ENCODE measurements at regions not wholly inside any gene's neighbourhood (a gene's known extent, or its start where the extent isn't known, plus 50 kb on each side); places are given as distances from the start of the nearest gene placed in this dataset.

DNA sequence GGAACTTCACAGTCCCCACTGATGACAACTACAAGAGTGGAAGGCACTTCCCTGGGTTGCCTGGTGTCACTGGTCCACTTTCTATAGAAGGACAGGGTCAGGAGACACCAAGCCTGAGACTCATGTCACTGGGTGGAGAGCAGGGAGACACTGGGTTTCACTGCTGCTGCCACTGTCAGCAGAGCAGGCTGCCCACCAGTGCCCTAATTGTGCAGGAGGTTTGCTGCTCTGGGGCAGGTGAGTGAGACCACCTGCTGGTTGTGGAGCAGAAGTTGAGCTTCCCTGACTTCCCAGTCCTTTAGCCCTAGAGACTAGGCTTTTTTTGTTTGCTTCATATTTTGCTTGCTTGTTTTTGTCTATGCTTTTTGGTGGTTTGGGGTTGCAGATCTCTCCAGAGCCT is 528.4 kb upstream of the RGMA start:
- DNase-seq (ENCODE audit: extremely low spot score, unreplicated experiment): no peak
- H3K36me3 Mint-ChIP-seq: no peaks in the 10 kb centered on the region
- peaks cover 9% of the 10 kb centered on the region for H3K4me1 Mint-ChIP-seq (ENCODE audit: unreplicated experiment)
- no peak overlapping the region for H3K4me3 Mint-ChIP-seq
- peaks cover 7% of the 10 kb centered on the region for H3K27me3 Mint-ChIP-seq
- TF ChIP-seq, protein P1, sequence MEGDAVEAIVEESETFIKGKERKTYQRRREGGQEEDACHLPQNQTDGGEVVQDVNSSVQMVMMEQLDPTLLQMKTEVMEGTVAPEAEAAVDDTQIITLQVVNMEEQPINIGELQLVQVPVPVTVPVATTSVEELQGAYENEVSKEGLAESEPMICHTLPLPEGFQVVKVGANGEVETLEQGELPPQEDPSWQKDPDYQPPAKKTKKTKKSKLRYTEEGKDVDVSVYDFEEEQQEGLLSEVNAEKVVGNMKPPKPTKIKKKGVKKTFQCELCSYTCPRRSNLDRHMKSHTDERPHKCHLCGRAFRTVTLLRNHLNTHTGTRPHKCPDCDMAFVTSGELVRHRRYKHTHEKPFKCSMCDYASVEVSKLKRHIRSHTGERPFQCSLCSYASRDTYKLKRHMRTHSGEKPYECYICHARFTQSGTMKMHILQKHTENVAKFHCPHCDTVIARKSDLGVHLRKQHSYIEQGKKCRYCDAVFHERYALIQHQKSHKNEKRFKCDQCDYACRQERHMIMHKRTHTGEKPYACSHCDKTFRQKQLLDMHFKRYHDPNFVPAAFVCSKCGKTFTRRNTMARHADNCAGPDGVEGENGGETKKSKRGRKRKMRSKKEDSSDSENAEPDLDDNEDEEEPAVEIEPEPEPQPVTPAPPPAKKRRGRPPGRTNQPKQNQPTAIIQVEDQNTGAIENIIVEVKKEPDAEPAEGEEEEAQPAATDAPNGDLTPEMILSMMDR (conservative IDR thresholded peaks at IDR 0.05): no peak
- no peak overlapping the region for H3K27ac Mint-ChIP-seq
- peaks cover 5% of the 10 kb centered on the region for H3K9me3 Mint-ChIP-seq

DNA sequence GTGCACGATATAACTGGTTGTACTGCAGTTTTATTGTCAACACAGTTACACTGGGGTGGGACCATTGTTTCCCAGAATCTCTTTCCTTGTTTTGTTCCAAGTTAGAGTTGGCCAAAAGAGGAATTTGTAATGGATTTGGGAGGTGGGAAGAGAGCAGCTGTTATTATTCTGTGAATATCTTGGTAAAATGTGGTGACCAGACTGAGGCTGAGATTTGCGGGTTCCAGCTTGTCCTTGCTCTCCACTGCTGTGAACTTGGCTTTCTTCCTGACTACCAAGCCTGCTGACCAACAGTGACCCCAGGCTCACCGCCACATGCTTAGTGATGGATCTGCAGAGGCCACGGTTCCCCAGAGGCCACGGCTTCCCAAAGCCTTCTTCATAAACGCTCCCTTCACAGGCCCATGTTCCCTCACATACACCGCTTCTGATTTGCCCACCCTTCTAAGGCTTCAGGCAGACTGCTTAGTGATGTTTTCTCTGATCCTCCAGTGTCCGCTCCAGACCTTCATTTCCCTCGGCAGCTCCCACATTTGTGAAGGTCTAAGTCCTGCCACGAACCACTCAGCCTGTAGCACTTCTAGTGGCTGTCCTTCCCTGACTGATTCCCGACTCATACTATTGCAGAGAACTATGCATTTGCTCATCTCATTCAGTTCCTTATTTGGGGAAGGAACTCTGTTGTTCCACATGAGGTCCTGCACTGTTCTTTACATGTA is 525.5 kb upstream of the RGMA start:
- TF ChIP-seq, protein P1 (conservative IDR thresholded peaks at IDR 0.05): no peak
- H3K27ac Mint-ChIP-seq: no peak overlapping the region

DNA sequence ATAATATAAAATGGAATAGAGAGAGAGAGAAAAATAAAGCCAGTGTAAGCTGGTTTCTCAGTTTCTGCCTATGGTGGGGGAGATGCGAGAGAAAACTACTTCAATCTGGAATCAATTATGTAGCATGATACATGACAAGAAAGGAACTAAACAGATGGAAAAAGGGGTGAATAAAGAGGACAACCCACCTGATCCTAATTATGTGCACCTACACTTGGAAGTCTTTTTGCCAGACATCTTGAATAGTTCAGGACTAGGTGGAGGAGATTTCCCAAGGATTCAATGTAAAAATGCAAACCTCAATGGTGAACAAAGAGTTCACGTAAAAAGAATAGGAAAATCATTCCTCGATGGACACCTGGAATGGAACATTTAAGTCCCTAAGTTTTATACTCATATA is 524.4 kb upstream of the RGMA start:
- no peak overlapping the region for H3K27ac Mint-ChIP-seq
- H3K4me1 Mint-ChIP-seq (ENCODE audit: unreplicated experiment): peaks cover 9% of the 10 kb centered on the region
- peaks cover 7% of the 10 kb centered on the region for H3K27me3 Mint-ChIP-seq
- no peak for DNase-seq (ENCODE audit: extremely low spot score, unreplicated experiment)
- peaks cover 3% of the 10 kb centered on the region for H3K36me3 Mint-ChIP-seq
- H3K9me3 Mint-ChIP-seq: peaks cover 15% of the 10 kb centered on the region
- TF ChIP-seq, protein P1 (conservative IDR thresholded peaks at IDR 0.05): no peak
- H3K4me3 Mint-ChIP-seq: no peak overlapping the region

More for the DNA sequence above, 525.5 kb upstream of the RGMA start:
- Mint-ChIP-seq H3K27me3 (peaks cover 7% of the 10 kb centered on the region), H3K4me1 (ENCODE audit: unreplicated experiment) (peaks cover 9% of the 10 kb centered on the region), H3K9me3 (peaks cover 15% of the 10 kb centered on the region), H3K4me3 (no peak overlapping the region), H3K36me3 (peaks cover 3% of the 10 kb centered on the region)
- DNase-seq (ENCODE audit: extremely low spot score, unreplicated experiment): no peak

DNA sequence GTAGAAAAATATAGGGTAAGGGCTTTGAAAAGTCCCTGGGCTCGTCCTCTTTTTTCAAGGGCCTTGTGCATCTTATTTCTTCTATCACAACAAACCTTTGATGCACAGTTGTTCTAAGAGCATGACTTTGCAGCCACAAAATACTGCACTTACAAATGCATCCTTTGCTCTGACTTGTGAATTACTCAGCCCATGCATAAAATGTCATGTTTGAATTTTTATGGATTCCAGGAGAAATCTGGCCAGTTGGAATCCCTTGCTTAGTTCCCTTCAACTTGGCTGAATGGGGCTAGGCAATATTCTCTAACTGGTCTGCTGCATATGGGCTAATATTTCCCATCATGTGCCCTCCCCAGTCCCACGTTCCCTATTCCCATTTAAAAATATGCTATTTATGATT is 523.9 kb upstream of the RGMA start:
- TF ChIP-seq, protein P1 (conservative IDR thresholded peaks at IDR 0.05): no peak
- Mint-ChIP-seq H3K27me3 (peaks cover 11% of the 10 kb centered on the region), H3K9me3 (peaks cover 15% of the 10 kb centered on the region), H3K4me1 (ENCODE audit: unreplicated experiment) (peaks cover 13% of the 10 kb centered on the region), H3K36me3 (peaks cover 3% of the 10 kb centered on the region), H3K4me3 (no peak overlapping the region), H3K27ac (no peak overlapping the region)
- DNase-seq (ENCODE audit: extremely low spot score, unreplicated experiment): no peak

DNA sequence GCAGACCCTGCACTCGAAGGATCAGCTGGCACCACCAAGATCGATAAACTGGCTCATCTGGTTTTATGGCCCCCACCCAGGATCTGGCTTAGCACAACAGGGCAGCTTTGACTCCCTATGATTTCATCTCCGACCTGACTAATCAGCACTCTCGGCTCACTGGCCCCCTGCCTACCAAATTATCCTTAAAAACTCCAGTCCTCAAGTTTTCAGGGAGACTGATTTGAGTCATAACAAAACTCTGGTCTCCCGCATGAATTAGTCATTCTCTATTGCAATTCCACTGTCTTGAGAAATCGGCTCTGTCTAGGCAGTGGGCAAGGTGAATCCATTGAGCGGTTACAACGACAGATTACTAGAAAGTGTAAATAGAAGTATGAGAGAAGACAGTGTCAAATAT is 521.9 kb upstream of the RGMA start:
- Mint-ChIP-seq H3K27me3 (peaks cover 9% of the 10 kb centered on the region), H3K4me1 (ENCODE audit: unreplicated experiment) (peaks cover 16% of the 10 kb centered on the region), H3K27ac (no peak overlapping the region), H3K9me3 (peaks cover 15% of the 10 kb centered on the region), H3K4me3 (no peak overlapping the region), H3K36me3 (peaks cover 3% of the 10 kb centered on the region)
- DNase-seq (ENCODE audit: extremely low spot score, unreplicated experiment): no peak
- TF ChIP-seq, protein P1 (conservative IDR thresholded peaks at IDR 0.05): no peak
